HEK293T (cell line): ENCODE measurements at regions not wholly inside any gene's neighbourhood (a gene's known extent, or its start where the extent isn't known, plus 50 kb on each side); places are given as distances from the start of the nearest gene placed in this dataset.

Source experiments
- ARNT ChIP-seq: fragments of 450-650 bp; IDR thresholded peaks from 2 replicates; pipeline ENCODE4 v1.6.1; 2017; ENCODE audit warnings: mild to moderate bottlenecking
- BHLHE40 ChIP-seq: fragments of 450-650 bp; IDR thresholded peaks from 2 replicates; pipeline ENCODE4 v1.6.1; 2016; ENCODE audit warnings: mild to moderate bottlenecking, moderate library complexity, borderline replicate concordance
- CTBP1 ChIP-seq: fragments of 450-650 bp; IDR thresholded peaks from 2 replicates; pipeline ENCODE4 v1.6.1; 2016; ENCODE audit warnings: borderline replicate concordance
- FOXA1 ChIP-seq: fragments of 450-650 bp; IDR thresholded peaks from 2 replicates; pipeline ENCODE4 v1.6.1; 2016; ENCODE audit warnings: mild to moderate bottlenecking
- FOXM1 ChIP-seq: fragments of 450-650 bp; IDR thresholded peaks from 2 replicates; pipeline ENCODE4 v1.6.1; 2017; ENCODE audit warnings: mild to moderate bottlenecking, borderline replicate concordance
- HDGF ChIP-seq: fragments of 450-650 bp; IDR thresholded peaks from 2 replicates; pipeline ENCODE4 v1.6.1; 2017; ENCODE audit warnings: antibody characterized with exemption, borderline replicate concordance
- LEF1 ChIP-seq: fragments of 450-650 bp; IDR thresholded peaks from 2 replicates; pipeline ENCODE4 v1.6.1; 2017; ENCODE audit warnings: mild to moderate bottlenecking, borderline replicate concordance
- PKNOX1 ChIP-seq: fragments of 450-650 bp; IDR thresholded peaks from 2 replicates; pipeline ENCODE4 v1.6.1; 2016
- SP1 ChIP-seq: fragments of 450-650 bp; IDR thresholded peaks from 2 replicates; pipeline ENCODE4 v1.6.1; 2017
- TARDBP ChIP-seq: fragments of 450-650 bp; IDR thresholded peaks from 2 replicates; pipeline ENCODE4 v1.6.1; 2016
- ZNF384 ChIP-seq: fragments of 450-650 bp; IDR thresholded peaks from 2 replicates; pipeline ENCODE4 v1.6.1; 2016

GRCh38 chr12:58342736-58343135 lies 401.4 kb downstream of the ATP23 start:
- TF ChIP-seq BHLHE40 (no peak), SP1 (no peak), PKNOX1 (no peak), HDGF (no peak), LEF1 (no peak), ZNF384 (no peak), FOXM1 (no peak), FOXA1 (no peak), ARNT (no peak), TARDBP (no peak), CTBP1 (no peak)
